Astrocyte (in vitro differentiated cells and primary cell): ENCODE measurements at regions not wholly inside any gene's neighbourhood (a gene's known extent, or its start where the extent isn't known, plus 50 kb on each side); places are given as distances from the start of the nearest gene placed in this dataset.

Source experiments
- DNase-seq: peaks from one replicate; pipeline ENCODE4 v3.0.0-alpha.2; 2010; ENCODE audit warnings: low read depth
- FAIRE-seq: peaks from 2 replicates; lab custom pipeline; 2011; peaks lifted over from hg19 to GRCh38; lab: Jason Lieb, UNC
- H2AFZ ChIP-seq: 2 replicates; pipeline ENCODE4 v1.6.0; 2012; ENCODE audit warnings: low read depth, low read length, inconsistent platforms
- H3K27ac ChIP-seq: 2 replicates; pipeline ENCODE4 v1.5.1; 2011; ENCODE audit warnings: low read depth, low read length, inconsistent platforms
- H3K27me3 ChIP-seq: 2 replicates; pipeline ENCODE4 v1.6.0; 2011; ENCODE audit warnings: low read length, inconsistent platforms; ENCODE audit not compliant: insufficient read depth
- H3K36me3 ChIP-seq: 2 replicates; pipeline ENCODE4 v1.5.1; 2011; ENCODE audit warnings: low read length, inconsistent platforms; ENCODE audit not compliant: insufficient read depth
- H3K4me1 ChIP-seq: 2 replicates; pipeline ENCODE4 v1.5.1; 2011; ENCODE audit warnings: low read length, inconsistent platforms; ENCODE audit not compliant: insufficient read depth
- H3K4me2 ChIP-seq: 2 replicates; pipeline ENCODE4 v1.6.0; 2012; ENCODE audit warnings: low read length, inconsistent platforms
- H3K4me3 ChIP-seq: 2 replicates; pipeline ENCODE4 v1.5.1; 2011; ENCODE audit warnings: low read depth, mild to moderate bottlenecking, low read length, inconsistent platforms; ENCODE audit not compliant: insufficient read depth
- H3K79me2 ChIP-seq: 2 replicates; pipeline ENCODE4 v1.6.0; 2012; ENCODE audit warnings: mild to moderate bottlenecking, low read length, inconsistent platforms; ENCODE audit not compliant: insufficient read depth
- H3K9ac ChIP-seq: 2 replicates; pipeline ENCODE4 v1.6.0; 2012; ENCODE audit warnings: mild to moderate bottlenecking, low read length, inconsistent platforms
- H3K9me3 ChIP-seq: 2 replicates; pipeline ENCODE4 v1.5.1; 2012; ENCODE audit warnings: low read depth, mild to moderate bottlenecking, low read length, inconsistent platforms; ENCODE audit not compliant: insufficient read depth
- H4K20me1 ChIP-seq: 2 replicates; pipeline ENCODE4 v1.6.0; 2012; ENCODE audit warnings: low read length, inconsistent platforms; ENCODE audit not compliant: insufficient read depth
- H3K27ac Mint-ChIP-seq: one replicate; pipeline ENCODE4 v1.8.0; 2021; ENCODE audit warnings: mild to moderate bottlenecking, mixed read lengths; ENCODE audit not compliant: unreplicated experiment
- H3K27me3 Mint-ChIP-seq: one replicate; pipeline ENCODE4 v1.8.0; 2021; ENCODE audit warnings: low read depth, mixed read lengths; ENCODE audit not compliant: unreplicated experiment
- H3K36me3 Mint-ChIP-seq: one replicate; pipeline ENCODE4 v1.8.0; 2021; ENCODE audit warnings: low read depth, mixed read lengths; ENCODE audit not compliant: unreplicated experiment
- H3K4me1 Mint-ChIP-seq: one replicate; pipeline ENCODE4 v1.8.0; 2021; ENCODE audit warnings: low read depth, mixed read lengths; ENCODE audit not compliant: unreplicated experiment
- H3K4me3 Mint-ChIP-seq: one replicate; pipeline ENCODE4 v1.8.0; 2021; ENCODE audit warnings: mild to moderate bottlenecking, moderate library complexity, mixed read lengths; ENCODE audit not compliant: unreplicated experiment
- H3K9me3 Mint-ChIP-seq: one replicate; pipeline ENCODE4 v1.8.0; 2021; ENCODE audit warnings: mild to moderate bottlenecking, mixed read lengths; ENCODE audit not compliant: unreplicated experiment
- CTCF ChIP-seq: IDR thresholded peaks from 2 replicates; pipeline ENCODE4 v1.5.1; 2011; ENCODE audit warnings: low read depth, mild to moderate bottlenecking, inconsistent platforms, low read length, moderate library complexity; ENCODE audit not compliant: insufficient read depth
- EZH2 ChIP-seq: IDR thresholded peaks from 2 replicates; pipeline ENCODE4 v1.6.1; 2012; ENCODE audit warnings: mild to moderate bottlenecking, low read length, inconsistent platforms; ENCODE audit not compliant: insufficient read depth

GRCh38 chr1:79695138-79695537 is 688.6 kb upstream of the ADGRL4 start:
- Histone ChIP-seq H3K36me3 (no peaks in the 10 kb centered on the region), H3K79me2 (no peaks in the 10 kb centered on the region), H4K20me1 (no peaks in the 10 kb centered on the region), H3K9ac (no peak overlapping the region), H3K4me3 (no peak overlapping the region), H3K27me3 (no peaks in the 10 kb centered on the region), H3K9me3 (no peaks in the 10 kb centered on the region), H3K27ac (no peak overlapping the region), H3K4me1 (no peaks in the 10 kb centered on the region), H2AFZ (no peak overlapping the region), H3K4me2 (no peak overlapping the region)
- H3K27ac Mint-ChIP-seq = no peak overlapping the region
- no peak for DNase-seq
- no peaks in the 10 kb centered on the region for H3K9me3 Mint-ChIP-seq
- H3K27me3 Mint-ChIP-seq = no peaks in the 10 kb centered on the region
- H3K4me3 Mint-ChIP-seq = no peak overlapping the region
- TF ChIP-seq CTCF (no peak), EZH2 (no peak)
- H3K4me1 Mint-ChIP-seq = peaks cover 4% of the 10 kb centered on the region
- FAIRE-seq = no peak
- H3K36me3 Mint-ChIP-seq = peaks cover 3% of the 10 kb centered on the region

- DNase-seq = no peak
- Histone ChIP-seq H2AFZ (no peak overlapping the region), H3K9ac (no peak overlapping the region), H3K4me1 (no peaks in the 10 kb centered on the region), H3K27ac (no peak overlapping the region), H3K27me3 (no peaks in the 10 kb centered on the region), H3K4me2 (no peak overlapping the region), H3K79me2 (no peaks in the 10 kb centered on the region), H3K36me3 (no peaks in the 10 kb centered on the region), H3K9me3 (no peaks in the 10 kb centered on the region), H4K20me1 (no peaks in the 10 kb centered on the region), H3K4me3 (no peak overlapping the region)
- TF ChIP-seq CTCF (no peak), EZH2 (no peak)
- FAIRE-seq = no peak
- H3K27ac Mint-ChIP-seq = no peak overlapping the region
- no peaks in the 10 kb centered on the region for H3K36me3 Mint-ChIP-seq
- no peaks in the 10 kb centered on the region for H3K9me3 Mint-ChIP-seq
- H3K4me1 Mint-ChIP-seq = peaks cover 4% of the 10 kb centered on the region
- H3K27me3 Mint-ChIP-seq = no peaks in the 10 kb centered on the region
- no peak overlapping the region for H3K4me3 Mint-ChIP-seq
These were observed 687.7 kb upstream of the ADGRL4 start for GRCh38 chr1:79694241-79694640.

GRCh38 chr1:79693441-79694114 is 687.0 kb upstream of the ADGRL4 start:
- H3K4me1 Mint-ChIP-seq = peaks cover 4% of the 10 kb centered on the region
- H3K27me3 Mint-ChIP-seq = no peaks in the 10 kb centered on the region
- H3K36me3 ChIP-seq = no peaks in the 10 kb centered on the region
- no peak overlapping the region for H3K4me3 Mint-ChIP-seq
- no peaks in the 10 kb centered on the region for H3K9me3 ChIP-seq
- H3K79me2 ChIP-seq = no peaks in the 10 kb centered on the region
- H2AFZ ChIP-seq = no peak overlapping the region
- TF ChIP-seq EZH2 (no peak), CTCF (no peak)
- H3K4me2 ChIP-seq = no peak overlapping the region
- H3K9ac ChIP-seq = no peak overlapping the region
- no peak for FAIRE-seq
- H4K20me1 ChIP-seq = no peaks in the 10 kb centered on the region
- H3K36me3 Mint-ChIP-seq = no peaks in the 10 kb centered on the region
- no peak overlapping the region for H3K4me3 ChIP-seq
- no peak for DNase-seq
- no peaks in the 10 kb centered on the region for H3K4me1 ChIP-seq
- no peak overlapping the region for H3K27ac ChIP-seq
- H3K27me3 ChIP-seq = no peaks in the 10 kb centered on the region
- no peak overlapping the region for H3K27ac Mint-ChIP-seq
- no peaks in the 10 kb centered on the region for H3K9me3 Mint-ChIP-seq
